Osteoblast (primary cell): ENCODE measurements at regions not wholly inside any gene's neighbourhood (a gene's known extent, or its start where the extent isn't known, plus 50 kb on each side); places are given as distances from the start of the nearest gene placed in this dataset.
A peak's percentile ranks its signal among the peaks of the same experiment; 100 is the strongest.

Experiments
- DNase-seq: peaks from one replicate; pipeline ENCODE4 v3.0.0; 2011; ENCODE audit warnings: low spot score, mixed read lengths; ENCODE audit not compliant: insufficient read length; ENCODE audit errors: missing footprints
- H2AFZ ChIP-seq: 2 replicates; pipeline ENCODE4 v1.6.0; 2011; ENCODE audit warnings: mild to moderate bottlenecking, low read length
- H3K27ac ChIP-seq: 2 replicates; pipeline ENCODE4 v1.5.1; 2011; ENCODE audit warnings: mild to moderate bottlenecking, low read depth, low read length, moderate library complexity
- H3K27me3 ChIP-seq: 2 replicates; pipeline ENCODE4 v1.6.0; 2012; ENCODE audit warnings: mild to moderate bottlenecking, control low read depth, inconsistent platforms, low read length, moderate library complexity; ENCODE audit not compliant: insufficient read depth
- H3K36me3 ChIP-seq: 2 replicates; pipeline ENCODE4 v1.5.1; 2011; ENCODE audit warnings: mild to moderate bottlenecking, low read length, control low read depth, moderate library complexity; ENCODE audit not compliant: insufficient read depth
- H3K4me1 ChIP-seq: 2 replicates; pipeline ENCODE4 v1.5.1; 2011; ENCODE audit warnings: mild to moderate bottlenecking, low read length, control low read depth, moderate library complexity; ENCODE audit not compliant: insufficient read depth
- H3K4me2 ChIP-seq: 2 replicates; pipeline ENCODE4 v1.6.0; 2011; ENCODE audit warnings: mild to moderate bottlenecking, low read length; ENCODE audit not compliant: insufficient read depth
- H3K4me3 ChIP-seq: fragments of 200-600 bp; sonication (generic); 3 replicates; pipeline ENCODE4 v1.5.1; 2012; ENCODE audit warnings: mild to moderate bottlenecking, low read length, inconsistent platforms; ENCODE audit not compliant: insufficient read depth
- H3K79me2 ChIP-seq: 2 replicates; pipeline ENCODE4 v1.6.0; 2012; ENCODE audit warnings: mild to moderate bottlenecking, low read length, control low read depth, inconsistent platforms; ENCODE audit not compliant: insufficient read depth
- H3K9me3 ChIP-seq: 2 replicates; pipeline ENCODE4 v1.5.1; 2011; ENCODE audit warnings: low read depth, low read length, control low read depth
- H4K20me1 ChIP-seq: 2 replicates; pipeline ENCODE4 v1.6.0; 2012; ENCODE audit warnings: mild to moderate bottlenecking, low read length, control low read depth; ENCODE audit not compliant: insufficient read depth
- TF ChIP-seq, protein P1 (sequence below): IDR thresholded peaks from 2 replicates; pipeline ENCODE4 v1.5.1; 2011; ENCODE audit warnings: mild to moderate bottlenecking, low read depth, low read length, moderate library complexity; ENCODE audit errors: extremely low read depth

DNA sequence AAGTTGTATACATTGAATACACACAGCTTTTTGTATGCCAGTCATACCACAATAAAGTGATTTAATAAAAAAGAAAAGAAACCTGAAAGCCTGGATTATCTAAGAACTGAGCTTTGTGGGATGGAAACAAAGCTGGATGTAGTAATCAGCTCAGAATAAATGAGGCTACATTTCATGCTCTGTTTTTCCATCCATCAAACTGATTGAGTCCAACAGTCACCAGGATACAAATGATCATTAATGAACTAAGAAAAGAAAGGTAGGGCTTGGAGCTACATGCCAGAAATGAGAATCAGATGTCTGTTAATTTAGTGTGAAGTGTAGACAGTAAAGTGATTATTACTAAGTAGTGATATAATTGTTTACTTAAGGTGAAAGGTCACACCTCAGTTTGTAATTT is 109.8 kb upstream of the TARS1 start:
- Histone ChIP-seq H3K4me1 (no peaks in the 10 kb centered on the region), H4K20me1 (no peaks in the 10 kb centered on the region), H3K4me3 (no peak overlapping the region), H3K4me2 (no peak overlapping the region), H3K27ac (no peak overlapping the region), H3K36me3 (no peaks in the 10 kb centered on the region), H3K79me2 (no peaks in the 10 kb centered on the region), H3K9me3 (no peaks in the 10 kb centered on the region), H2AFZ (no peak overlapping the region), H3K27me3 (no peaks in the 10 kb centered on the region)
- no peak for DNase-seq
- TF ChIP-seq, protein P1, sequence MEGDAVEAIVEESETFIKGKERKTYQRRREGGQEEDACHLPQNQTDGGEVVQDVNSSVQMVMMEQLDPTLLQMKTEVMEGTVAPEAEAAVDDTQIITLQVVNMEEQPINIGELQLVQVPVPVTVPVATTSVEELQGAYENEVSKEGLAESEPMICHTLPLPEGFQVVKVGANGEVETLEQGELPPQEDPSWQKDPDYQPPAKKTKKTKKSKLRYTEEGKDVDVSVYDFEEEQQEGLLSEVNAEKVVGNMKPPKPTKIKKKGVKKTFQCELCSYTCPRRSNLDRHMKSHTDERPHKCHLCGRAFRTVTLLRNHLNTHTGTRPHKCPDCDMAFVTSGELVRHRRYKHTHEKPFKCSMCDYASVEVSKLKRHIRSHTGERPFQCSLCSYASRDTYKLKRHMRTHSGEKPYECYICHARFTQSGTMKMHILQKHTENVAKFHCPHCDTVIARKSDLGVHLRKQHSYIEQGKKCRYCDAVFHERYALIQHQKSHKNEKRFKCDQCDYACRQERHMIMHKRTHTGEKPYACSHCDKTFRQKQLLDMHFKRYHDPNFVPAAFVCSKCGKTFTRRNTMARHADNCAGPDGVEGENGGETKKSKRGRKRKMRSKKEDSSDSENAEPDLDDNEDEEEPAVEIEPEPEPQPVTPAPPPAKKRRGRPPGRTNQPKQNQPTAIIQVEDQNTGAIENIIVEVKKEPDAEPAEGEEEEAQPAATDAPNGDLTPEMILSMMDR: no peak

DNA sequence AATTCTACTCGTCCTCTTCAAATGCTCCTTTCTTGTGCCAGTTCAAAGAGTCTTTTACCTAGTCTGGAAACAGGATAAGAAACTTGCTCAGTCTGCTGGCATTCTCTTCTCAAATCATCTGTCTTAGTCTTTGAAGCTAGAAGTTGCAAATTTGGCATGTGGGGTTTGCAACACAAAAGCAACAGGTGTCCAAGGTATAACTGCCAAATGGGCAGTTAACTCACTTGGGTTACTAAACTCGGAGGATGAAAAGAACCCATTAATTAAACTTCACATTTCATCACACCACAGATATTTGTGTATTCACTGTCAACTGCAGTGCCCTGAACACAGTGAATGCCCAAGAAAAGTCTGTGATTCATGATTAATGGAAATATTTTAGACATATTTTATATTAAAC is 108.0 kb upstream of the TARS1 start:
- Histone ChIP-seq H3K36me3 (no peaks in the 10 kb centered on the region), H3K4me1 (peaks cover 11% of the 10 kb centered on the region), H3K4me3 (no peak overlapping the region), H3K27ac (no peak overlapping the region), H3K9me3 (no peaks in the 10 kb centered on the region), H4K20me1 (no peaks in the 10 kb centered on the region), H2AFZ (no peak overlapping the region), H3K4me2 (no peak overlapping the region), H3K79me2 (no peaks in the 10 kb centered on the region), H3K27me3 (no peaks in the 10 kb centered on the region)
- TF ChIP-seq, protein P1: no peak
- DNase-seq: no peak

DNA sequence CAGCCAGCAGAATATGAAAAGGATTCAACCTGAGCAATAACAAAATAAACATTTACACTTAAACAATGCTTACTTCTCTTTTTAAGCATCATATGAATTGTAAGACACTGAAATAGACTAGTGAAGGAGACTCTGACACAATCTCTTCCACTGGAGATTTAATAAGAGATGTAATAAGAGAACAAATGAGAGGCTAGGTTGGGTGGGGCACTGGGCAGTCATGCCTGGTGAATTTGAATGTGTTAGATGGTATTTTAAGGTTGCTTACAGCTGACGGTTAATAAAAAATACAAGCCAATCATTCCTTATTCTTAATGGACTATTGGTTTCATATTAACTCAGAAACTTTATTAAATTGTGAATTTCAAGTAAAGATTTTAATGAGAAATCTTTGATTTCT is 105.9 kb upstream of the TARS1 start:
- Histone ChIP-seq H4K20me1 (no peaks in the 10 kb centered on the region), H3K27me3 (no peaks in the 10 kb centered on the region), H3K79me2 (no peaks in the 10 kb centered on the region), H3K36me3 (no peaks in the 10 kb centered on the region), H3K27ac (no peak overlapping the region), H3K4me1 (peaks cover 20% of the 10 kb centered on the region), H3K9me3 (no peaks in the 10 kb centered on the region), H3K4me3 (no peak overlapping the region), H3K4me2 (no peak overlapping the region), H2AFZ (no peak overlapping the region)
- TF ChIP-seq, protein P1: no peak
- no peak for DNase-seq

DNA sequence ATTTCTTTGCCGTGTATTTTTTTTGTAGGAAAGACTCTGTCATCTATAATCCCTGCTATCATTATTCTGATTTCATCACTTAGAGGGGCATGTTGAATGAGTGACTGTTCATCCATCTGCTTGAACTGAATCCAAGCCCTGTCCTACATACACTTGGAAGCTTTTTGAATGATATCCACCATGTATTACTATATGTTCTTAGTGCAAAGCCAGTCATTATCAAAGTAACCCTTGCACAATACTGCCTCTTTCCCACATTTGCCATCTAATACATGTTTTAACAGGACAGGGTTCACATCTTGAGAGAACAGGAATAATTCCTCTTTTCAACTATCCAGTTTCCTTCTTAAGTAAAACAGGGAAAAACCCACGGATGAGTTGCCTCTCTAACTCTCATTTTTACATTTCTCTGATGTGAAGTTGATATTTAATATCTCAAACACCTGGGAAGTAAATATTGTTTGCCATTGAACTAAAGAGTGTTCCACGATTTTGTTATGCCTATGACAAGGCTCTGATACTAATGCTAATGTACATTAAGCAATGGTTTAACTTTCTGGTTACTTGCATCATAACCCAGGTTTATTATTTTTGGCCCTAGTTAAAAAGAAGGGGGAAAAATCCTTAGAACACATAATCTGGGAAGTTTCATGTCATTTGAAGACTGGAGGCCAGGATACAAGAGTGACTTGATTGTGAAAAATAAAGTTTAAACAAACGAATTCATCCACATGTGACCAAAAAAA is 103.7 kb upstream of the TARS1 start:
- Histone ChIP-seq H2AFZ (no peak overlapping the region), H4K20me1 (no peaks in the 10 kb centered on the region), H3K79me2 (no peaks in the 10 kb centered on the region), H3K4me1 (peaks cover 32% of the 10 kb centered on the region), H3K36me3 (no peaks in the 10 kb centered on the region), H3K27ac (peak overlapping the region; percentile 69), H3K27me3 (no peaks in the 10 kb centered on the region), H3K4me3 (no peak overlapping the region), H3K4me2 (no peak overlapping the region), H3K9me3 (no peaks in the 10 kb centered on the region)
- TF ChIP-seq, protein P1: no peak
- no peak for DNase-seq
